T47D (cell line): ENCODE measurements at regions not wholly inside any gene's neighbourhood (a gene's known extent, or its start where the extent isn't known, plus 50 kb on each side); places are given as distances from the start of the nearest gene placed in this dataset.

Experiments used
- DNase-seq, 2 experiments: peaks; one replicate each; pipeline versions ENCODE4 v3.0.0 to v3.0.0-alpha.2; 2011 to 2012; ENCODE audit warnings: low read depth in 1 of 2, low spot score in 1 of 2
- JUND ChIP-seq: IDR thresholded peaks from 2 replicates; pipeline ENCODE4 v1.6.1; 2012; ENCODE audit warnings: low read depth
- in situ Hi-C: cut with HindIII; loops from 2 replicates; pipeline ENCODE4 v1.10.0; 2016; ENCODE audit warnings: low sequenced_read_pairs, low pct_unique_long_range_greater_than_20kb

- no peak for TF ChIP-seq JUND
- DNase-seq: no peak
- in situ Hi-C loops: no loop called here
Observed at GRCh38 chr3:171944118-171945016, 95.0 kb upstream of the FNDC3B start.

- no peak for TF ChIP-seq JUND
- in situ Hi-C loops: no loop called here
Observed at GRCh38 chr3:171948674-171949073, 90.7 kb upstream of the FNDC3B start.

GRCh38 chr3:171949554-171949953 lies 89.8 kb upstream of the FNDC3B start:
- in situ Hi-C loops: no loop called here
- TF ChIP-seq JUND: no peak
- no peak for DNase-seq

More at GRCh38 chr3:171948674-171949073, 90.7 kb upstream of the FNDC3B start:
- DNase-seq: no peak

GRCh38 chr3:171950373-171950772 lies 89.0 kb upstream of the FNDC3B start:
- in situ Hi-C loops: no loop called here
- DNase-seq: no peak
- no peak for TF ChIP-seq JUND

- no peak for DNase-seq
- in situ Hi-C loops: no loop called here
- no peak for TF ChIP-seq JUND
Observed at GRCh38 chr3:171951597-171951996, 87.8 kb upstream of the FNDC3B start.

- in situ Hi-C loops: no loop called here
Observed at GRCh38 chr3:171953301-171954022, 85.9 kb upstream of the FNDC3B start.

GRCh38 chr3:171954690-171955383 lies 84.5 kb upstream of the FNDC3B start:
- DNase-seq: no peak
- in situ Hi-C loops: no loop called here
- TF ChIP-seq JUND: no peak

More at GRCh38 chr3:171953301-171954022, 85.9 kb upstream of the FNDC3B start:
- no peak for TF ChIP-seq JUND
- peak in 1 of 2 experiments; percentile 48 for DNase-seq

GRCh38 chr3:171955598-171955997 lies 83.8 kb upstream of the FNDC3B start:
- in situ Hi-C loops: no loop called here
- no peak for DNase-seq
- TF ChIP-seq JUND: no peak

GRCh38 chr3:171956181-171956683 lies 83.1 kb upstream of the FNDC3B start:
- DNase-seq: no peak
- in situ Hi-C loops: no loop called here
- no peak for TF ChIP-seq JUND

GRCh38 chr3:171956705-171957104 lies 82.7 kb upstream of the FNDC3B start:
- TF ChIP-seq JUND: no peak
- no peak for DNase-seq
- in situ Hi-C loops: no loop called here

GRCh38 chr3:171959532-171960089 lies 79.8 kb upstream of the FNDC3B start:
- in situ Hi-C loops: no loop called here
- no peak for TF ChIP-seq JUND
- no peak for DNase-seq

- no peak for DNase-seq
- in situ Hi-C loops: no loop called here
- TF ChIP-seq JUND: no peak
Observed at GRCh38 chr3:171960159-171960558, 79.2 kb upstream of the FNDC3B start.
